ENCODE measurements at regions not wholly inside any gene's neighbourhood (a gene's known extent, or its start where the extent isn't known, plus 50 kb on each side); places are given as distances from the start of the nearest gene placed in this dataset.
A peak's percentile ranks its signal among the peaks of the same experiment; 100 is the strongest.

DNA sequence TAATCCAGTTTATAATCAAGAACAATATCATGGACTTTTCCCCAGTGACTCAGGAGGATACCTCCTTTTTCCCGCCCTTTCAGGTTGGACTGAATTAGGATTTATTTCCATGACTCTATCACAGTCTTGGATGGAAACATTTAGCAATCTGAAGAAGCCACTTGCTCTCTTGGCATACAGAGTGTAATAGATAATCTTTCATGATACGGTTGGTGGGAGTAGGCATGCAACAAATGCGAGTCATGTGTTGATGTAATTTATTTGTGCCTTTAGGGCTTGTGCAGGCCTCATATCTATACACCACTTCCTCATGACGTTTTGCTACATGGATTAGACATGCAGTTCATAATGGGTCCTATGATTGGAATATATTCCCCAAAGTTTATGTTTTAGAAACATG, 54.2 kb upstream of the MCTP2 start:
- DNase-seq (ENCODE audit: low spot score) = no peak

DNA sequence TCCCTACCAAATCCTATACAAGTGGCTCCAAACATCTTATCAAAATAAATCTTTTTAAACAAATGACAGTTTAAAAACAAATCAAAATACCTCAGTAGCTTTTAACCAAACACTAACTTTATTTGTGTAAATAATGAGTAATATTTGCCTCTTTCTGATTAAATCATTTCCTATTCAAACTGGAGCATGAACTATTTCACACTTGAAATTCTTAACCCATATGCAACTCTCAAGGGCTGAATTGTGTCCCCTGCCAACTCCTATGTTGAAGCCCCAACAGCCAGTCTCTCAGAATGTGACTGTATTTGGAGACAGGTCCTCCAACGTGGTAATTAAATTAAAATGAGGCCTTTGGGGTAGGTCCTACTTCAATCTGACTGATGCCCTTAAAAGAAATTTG, 55.9 kb upstream of the MCTP2 start:
- DNase-seq (ENCODE audit: low spot score) = no peak

DNA sequence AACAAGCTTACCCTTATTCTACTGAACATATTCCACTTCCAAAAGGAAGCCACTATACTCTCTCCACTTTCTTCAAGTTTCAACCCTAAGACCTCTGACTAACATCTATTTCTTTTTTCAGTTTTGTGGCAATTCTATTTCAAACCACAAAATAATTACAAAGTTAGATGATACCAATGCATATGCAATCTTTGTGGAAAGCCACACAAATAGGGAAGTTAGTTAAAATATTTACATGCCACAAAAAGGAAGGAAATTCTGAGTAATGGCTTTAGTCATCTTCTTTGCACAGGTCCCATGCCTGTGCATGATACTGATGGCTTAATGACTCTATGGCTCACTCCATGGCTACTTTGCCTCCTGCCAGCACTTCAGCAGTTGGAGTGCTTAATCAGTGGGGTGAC, 57.0 kb upstream of the MCTP2 start:
- peak; percentile 51 for DNase-seq (ENCODE audit: low spot score)

DNA sequence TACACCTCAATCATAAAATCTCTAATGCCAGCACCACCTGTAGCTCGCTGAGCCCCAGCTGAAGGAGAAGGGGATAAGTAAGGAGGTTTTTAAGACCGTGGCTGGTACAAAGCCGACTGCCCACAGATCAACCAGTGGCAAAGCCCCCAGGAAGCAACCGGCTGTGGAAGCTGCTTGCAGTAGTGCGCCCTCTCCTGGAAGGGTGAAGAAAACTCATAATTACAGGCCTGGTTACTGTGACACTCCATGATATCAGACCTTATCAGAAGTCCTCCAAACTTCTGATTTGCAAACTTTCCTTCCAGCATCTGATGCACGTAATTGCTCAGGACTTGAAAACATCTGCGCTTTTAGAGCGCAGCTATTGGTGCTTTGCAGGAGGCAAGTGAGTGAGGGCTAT, 63.1 kb upstream of the MCTP2 start:
- DNase-seq (ENCODE audit: low spot score) = no peak

DNA sequence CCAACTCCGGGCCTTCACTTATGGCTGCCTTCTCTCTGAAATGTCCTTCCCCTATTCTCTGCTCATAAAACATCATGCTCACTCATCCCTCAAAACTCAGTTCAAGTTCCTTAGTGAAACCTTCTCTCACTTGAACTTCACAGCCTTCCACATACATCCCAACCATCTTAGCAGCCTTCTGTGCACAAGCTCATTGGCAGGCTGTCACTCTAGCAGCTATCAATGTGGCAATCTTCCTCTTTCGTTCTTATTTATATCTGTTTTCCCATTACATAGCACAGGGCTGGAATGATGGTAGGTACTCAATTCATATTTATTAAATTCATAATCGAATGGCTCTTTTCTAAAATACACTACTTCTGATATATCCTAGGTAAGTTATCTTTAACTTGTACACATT, 66.4 kb upstream of the MCTP2 start:
- DNase-seq (ENCODE audit: low spot score) = no peak

DNA sequence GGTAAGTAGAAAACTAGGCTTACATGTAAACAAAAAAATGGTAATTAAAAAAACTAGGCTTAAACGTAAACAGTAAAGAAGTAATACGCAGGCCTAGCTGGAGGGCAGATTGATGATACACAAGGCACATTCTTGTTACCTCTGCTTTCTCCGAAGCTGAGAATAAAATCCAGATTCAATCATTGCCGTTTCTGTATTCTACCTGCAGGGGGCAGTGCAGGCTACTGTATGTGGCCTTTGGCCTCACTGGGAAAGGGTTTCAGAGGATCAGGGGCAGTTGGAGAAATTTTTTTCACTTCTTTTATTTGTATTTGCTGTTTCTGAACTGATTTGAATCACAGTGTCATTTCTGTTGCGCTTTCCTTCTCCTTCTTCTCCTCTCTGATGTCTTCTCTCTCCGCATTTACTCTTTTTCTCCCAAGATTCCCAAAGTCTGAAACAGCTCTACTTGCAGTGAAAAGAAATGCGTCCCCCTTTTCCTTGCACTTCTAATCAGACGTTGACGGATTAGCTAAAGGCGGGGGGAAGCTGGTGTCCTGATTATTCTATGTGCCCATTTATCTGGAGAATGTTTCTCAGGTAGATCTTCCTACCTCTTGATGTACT, 67.1 kb upstream of the MCTP2 start:
- DNase-seq (ENCODE audit: low spot score) = peak; percentile 56

DNA sequence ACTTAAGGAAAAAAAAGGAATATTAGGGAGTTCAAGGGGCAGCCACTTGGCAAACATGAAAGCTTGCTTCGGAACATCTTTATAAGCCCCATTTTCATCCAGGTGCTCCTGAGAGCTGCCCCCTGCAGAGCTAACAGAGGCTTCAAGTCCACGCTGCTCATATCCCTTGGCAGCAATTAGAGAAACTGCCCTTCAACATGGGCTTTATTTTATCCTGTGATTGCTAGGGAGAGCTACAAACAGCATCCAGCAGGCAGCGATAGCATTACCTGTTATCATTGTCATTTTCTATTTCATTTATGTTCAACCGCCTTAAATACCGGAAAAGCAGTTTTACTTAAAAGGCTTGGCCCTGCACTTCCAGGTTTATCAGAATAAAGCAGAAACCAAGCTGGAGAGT, 68.4 kb upstream of the MCTP2 start:
- no peak for DNase-seq (ENCODE audit: low spot score)

DNA sequence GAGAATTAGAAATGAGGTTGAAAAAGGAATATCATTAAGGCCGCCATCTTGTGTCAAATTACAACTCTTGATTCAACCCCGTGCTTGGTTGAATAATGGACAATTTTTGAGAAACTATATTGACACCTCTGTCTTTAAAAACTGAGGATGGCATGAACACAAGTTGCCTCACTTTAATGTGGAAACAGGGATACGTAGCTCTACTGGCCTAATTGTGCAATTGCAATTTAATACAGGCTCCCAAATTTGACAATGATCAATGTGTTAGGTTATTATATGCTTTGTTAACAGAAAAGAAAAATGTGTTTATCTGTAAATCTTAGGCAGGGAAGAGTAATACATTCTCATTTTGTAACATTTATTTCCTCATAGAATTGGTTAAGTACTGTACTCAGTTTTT, 77.1 kb upstream of the MCTP2 start:
- no peak for DNase-seq (ENCODE audit: low spot score)

DNA sequence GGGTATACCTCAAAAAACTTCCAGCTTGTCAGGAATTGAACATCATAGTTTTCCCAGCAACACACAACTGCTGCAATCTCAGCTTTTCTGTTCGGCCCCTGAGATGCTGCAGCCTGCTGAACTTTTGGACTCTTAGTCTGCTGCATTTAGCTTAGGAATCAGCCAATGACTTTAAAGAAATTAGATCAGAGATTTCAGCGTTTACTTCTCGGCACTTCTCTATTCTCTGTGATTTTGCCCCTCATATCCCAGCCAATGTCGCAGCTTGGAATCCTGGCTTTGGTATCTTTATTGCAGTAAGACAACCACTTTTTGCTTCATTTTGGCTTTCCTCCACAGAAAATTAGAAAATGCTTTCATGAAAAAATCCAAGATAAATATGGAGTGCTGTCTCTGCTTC, 86.3 kb upstream of the MCTP2 start:
- no peak for DNase-seq (ENCODE audit: low spot score)

DNA sequence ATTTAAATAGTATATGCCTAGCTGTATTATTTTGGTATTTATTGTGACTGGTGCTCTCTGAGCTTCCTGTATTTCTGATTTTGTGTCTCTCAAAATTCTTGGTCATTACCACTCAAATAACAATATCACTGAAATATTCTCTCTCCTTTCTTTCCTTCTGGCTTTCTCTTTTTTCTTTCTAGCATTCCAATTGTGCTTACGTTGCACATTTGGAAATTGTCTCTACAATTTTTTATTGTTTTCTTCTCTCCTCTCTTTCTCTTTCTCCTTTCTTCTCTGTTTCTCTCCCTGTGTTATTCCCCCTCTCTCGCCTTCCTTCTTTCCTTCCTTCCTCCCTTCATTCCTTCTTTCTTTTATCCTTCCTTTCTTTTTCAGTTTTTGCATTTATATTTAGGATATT, 89.6 kb upstream of the MCTP2 start:
- no peak for DNase-seq (ENCODE audit: low spot score)

DNA sequence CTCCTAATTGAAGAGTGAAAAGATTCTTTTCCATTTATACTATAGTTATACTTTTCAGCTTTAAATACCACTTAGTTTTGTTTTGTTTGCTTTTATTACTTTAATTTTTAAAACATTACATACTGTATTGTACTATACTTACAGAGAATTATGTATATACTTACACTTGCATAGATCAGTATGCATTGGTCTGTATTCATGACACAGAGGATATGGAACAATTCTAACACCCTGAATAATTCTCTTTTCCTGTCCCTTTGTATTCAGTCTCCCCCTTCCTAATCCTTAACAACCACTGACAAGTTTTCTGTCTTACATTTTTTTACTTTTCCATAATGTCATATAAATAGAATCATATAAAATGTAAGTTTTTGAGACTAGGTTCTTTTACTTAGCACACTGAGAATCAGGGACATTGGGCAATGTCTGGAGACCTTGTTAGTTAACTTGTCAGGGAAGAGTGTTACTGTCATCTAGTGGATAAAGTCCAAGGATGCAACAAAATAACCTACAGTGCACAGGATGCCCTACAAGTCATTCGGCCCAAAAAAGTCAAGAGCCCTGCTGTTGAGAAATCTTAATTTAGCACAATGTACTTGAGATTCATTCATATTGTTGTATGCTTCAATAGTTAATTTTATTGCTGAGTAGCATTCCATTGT, 95.7 kb upstream of the MCTP2 start:
- DNase-seq (ENCODE audit: low spot score) = no peak

DNA sequence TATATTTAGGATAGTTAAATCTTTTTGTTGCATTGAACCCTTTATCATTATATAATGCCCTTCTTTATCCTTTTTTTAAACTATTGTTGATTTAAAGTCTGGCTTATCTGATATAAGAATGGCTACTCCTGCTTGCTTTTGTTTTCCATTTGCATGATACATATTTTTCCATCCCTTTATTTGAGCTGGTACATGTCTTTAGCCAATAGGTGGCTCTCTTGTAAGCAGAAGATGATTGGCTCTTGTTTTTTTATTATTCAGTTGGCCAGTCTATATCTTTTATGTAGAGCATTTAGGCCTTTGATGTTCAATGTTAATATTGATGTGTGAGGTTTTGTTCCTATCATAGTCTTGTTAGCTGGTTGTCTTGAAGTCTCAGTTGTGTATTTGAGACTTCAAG, 99.5 kb upstream of the MCTP2 start:
- no peak for DNase-seq (ENCODE audit: low spot score)

DNA sequence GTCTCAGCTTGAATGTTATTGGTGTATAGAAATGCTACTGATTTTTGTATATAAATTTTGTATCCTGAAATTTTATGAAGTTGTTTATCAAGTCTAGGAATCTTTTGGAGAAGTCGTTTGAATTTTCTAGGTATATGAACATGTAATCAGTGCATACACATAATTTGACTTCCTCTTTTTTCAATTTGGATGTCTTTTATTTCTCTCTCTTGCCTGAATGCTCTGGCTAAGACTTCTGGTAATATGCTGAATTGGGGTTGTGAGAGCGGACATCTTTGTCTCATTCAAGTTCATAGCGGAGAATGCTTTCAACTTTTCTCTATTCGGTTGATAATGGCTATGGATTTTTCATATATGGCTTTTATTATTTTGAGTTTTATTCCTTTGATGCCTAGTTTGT, 100.9 kb upstream of the MCTP2 start:
- DNase-seq (ENCODE audit: low spot score) = no peak

DNA sequence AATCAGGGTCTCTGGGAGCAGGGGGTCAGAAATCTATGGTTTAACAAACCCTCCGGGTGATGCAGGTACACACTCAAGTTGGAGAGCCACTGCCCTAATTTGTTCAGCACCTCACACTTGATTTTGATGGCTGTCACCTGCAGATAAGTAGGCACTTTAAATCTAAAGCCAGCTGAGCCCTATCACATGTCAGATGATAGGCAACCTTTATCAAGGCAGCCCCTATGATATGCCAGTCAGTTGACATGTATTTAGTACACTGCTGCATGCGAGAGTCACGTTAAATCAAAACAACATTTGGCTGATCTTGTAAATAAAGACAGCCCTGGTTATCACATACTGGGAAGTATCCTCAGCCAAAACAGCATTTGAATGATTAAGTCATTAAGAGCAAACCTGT, 104.4 kb upstream of the MCTP2 start:
- no peak for DNase-seq (ENCODE audit: low spot score)

DNA sequence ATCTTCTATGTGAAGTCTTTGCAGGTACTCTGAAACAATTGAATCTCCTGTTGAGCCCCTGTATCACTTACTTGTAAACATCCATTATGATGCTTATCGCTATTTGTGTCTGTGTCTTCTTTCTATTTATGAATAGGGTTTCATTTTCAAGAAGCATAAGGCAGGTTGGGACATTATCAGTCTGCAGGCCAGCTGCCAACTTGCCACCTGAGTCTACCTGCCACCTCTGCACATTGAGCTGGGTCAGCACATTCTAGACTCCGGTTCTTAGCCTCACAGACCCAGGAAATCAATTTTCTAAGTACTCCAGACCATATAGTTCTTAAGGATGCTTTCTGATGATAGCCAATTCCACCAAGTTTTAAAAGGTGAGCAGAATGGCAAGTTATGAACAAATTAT, 105.7 kb upstream of the MCTP2 start:
- no peak for DNase-seq (ENCODE audit: low spot score)

DNA sequence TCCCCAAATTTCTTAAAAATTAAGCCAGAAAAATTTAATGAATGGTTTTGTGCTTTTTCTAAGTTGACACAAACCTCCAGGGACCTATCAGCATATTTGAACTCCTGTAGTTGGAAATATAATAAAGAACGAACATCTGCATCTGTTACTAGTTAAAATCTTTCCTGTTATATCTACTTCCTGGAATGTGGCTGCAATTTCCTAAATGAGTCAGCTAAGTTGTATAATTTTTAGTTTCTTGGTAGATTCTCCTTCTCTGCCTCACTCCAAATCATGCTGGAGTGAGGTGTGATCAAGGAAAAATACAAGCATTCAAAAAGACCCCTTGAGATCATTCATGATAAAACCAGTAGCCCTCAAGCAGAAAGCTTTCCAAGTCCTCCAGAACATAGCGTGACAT, 106.2 kb upstream of the MCTP2 start:
- peak; percentile 64 for DNase-seq (ENCODE audit: low spot score)

DNA sequence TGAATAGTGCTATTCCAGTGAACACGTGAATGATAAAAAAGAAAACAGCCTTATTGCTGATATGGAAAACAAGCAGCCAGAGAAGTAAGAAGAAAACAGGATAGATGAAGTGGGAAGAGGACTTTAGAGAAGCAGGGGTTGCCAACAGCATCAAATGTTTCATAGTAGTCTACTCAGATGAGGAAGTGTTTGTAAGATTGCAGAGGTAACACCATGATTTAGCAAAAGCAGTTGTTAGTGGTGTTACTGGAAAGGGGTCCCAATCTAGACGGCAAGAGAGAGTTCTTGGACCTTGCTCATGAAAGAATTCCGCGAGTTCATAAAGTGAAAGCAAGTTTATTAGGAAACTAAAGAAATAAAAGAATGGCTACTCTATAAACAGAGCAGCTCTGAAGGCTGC, 108.8 kb upstream of the MCTP2 start:
- no peak for DNase-seq (ENCODE audit: low spot score)

DNA sequence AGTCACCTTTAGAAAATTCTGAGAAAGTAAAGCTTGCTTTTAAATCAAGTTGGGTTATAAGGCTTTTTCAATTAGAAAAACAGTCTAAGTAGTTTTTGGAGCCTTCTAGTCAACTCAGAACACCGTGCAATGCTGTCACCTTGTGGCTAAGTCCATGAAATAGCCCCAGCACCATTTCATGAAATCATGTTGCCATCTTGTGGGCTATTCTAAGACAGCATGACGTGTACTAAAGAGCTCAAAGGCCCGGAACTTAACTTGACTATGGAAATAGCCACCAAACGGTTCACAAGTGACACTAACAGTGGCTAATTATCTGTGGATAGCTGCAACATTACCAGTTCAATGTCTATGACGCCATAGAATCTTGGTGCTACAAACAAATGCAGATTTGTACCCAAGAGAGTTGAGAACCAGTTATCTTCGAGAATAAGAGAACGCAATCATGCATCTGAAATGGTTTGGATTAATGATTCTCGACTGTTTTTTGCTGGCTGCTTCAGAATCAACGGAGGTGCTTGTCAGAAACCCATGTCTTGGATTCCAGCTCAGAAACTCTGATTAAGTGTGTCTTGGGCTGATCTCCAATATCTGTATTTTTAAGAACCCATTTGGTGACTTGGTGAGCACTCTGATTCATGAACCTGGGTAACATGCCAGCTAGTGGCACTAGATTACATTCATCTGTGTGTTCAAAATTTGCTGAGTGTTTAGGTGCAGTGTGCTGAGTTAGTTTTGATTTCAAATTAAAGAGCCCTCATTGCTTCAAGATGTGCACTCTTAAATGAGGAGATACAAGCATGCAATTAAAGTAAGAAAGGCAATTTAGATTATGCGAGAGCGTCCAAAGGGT, 111.2 kb upstream of the MCTP2 start:
- DNase-seq (ENCODE audit: low spot score) = peak; percentile 81

DNA sequence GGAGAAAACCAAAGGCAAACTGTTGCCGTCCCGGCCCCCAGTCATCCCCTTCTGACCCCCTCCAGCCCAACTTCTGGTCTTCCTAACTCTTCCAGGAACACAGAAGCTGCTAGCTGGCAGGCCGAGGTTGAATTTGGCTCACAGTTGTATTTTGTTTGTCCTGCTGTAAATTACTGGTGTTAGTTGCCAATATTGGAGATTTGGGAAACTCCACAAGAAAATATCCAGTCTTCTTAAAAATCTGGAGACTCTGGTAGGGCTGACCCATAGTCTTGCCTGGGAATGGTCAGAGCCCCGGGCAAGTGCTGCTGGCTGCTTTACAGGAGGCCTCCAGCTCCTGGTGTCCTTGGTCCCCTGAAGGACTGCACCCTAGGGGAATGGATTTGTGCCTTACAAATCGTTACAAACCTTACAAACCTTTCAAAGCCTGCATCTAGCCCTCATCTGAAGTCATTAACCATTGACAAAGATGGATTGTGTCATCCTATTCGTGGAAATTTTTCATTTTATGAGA, 112.0 kb upstream of the MCTP2 start:
- DNase-seq (ENCODE audit: low spot score) = no peak

DNA sequence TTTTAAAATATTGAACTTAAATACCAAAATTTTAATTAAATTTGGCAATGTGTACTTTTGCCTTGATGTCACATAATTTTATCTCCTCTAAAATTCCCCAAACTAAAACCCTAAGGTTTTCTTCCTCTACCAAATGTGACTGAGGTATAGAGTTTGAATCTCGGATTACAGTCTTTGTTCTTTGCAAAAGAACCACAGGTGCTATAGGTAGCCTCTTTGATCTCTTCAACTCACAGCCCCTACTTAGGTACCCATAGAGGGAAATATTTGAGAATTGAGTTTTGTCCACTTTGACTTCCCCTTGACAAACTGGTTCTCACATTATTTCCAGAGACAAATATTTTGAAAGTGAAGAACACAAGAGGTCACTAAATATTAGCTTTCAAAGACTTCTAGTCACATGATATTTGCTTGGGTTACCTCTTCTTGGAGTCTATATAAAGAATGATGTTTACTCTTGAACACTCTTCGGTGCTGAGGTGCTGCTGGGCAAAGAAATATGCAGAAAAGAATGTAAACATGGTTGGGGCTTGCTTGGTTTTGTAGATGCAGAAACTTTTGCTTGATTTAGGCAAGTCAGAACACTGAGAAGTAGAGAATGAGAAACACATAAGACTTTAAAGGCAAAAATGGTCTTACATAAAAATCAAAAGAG, 120.8 kb upstream of the MCTP2 start:
- no peak for DNase-seq (ENCODE audit: low spot score)

DNA sequence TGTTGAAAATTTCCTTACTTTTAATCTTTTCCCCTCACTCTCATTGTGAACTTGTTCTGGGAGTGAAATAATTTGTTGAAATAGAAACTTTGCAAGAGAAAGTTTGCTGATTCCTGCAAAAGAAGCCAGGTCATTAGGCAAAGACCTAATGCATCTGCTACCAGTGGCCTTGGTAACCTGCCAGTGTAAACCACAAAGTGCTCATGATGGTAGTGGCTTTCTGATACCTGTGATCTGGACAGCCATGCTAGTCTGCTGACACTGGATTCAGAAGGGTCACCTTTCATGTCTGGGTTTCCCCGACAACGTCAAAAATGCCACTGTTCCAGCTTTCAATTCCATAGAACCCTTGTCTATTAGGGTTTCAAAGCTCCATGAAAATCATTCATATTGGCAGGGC, 123.7 kb upstream of the MCTP2 start:
- no peak for DNase-seq (ENCODE audit: low spot score)

DNA sequence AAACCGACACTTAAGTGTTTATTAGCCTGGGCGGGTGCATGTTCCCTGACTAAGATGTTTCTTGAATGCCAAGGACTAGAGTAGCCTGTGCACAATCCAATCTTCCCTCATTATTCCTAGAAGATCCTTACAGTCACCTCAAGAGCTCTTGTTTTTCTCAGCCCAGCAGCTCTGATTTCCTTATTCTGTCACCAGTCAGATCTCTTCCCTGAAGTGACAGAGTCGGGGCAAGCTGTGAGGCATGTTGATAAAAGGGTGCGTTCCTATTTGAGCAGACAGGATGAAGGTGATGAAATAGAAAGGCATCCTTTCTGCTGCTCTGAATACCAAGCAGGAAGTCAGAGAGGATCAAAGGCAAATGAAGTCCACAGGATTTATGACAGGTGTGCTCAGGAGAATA, 125.6 kb upstream of the MCTP2 start:
- DNase-seq (ENCODE audit: low spot score) = no peak

DNA sequence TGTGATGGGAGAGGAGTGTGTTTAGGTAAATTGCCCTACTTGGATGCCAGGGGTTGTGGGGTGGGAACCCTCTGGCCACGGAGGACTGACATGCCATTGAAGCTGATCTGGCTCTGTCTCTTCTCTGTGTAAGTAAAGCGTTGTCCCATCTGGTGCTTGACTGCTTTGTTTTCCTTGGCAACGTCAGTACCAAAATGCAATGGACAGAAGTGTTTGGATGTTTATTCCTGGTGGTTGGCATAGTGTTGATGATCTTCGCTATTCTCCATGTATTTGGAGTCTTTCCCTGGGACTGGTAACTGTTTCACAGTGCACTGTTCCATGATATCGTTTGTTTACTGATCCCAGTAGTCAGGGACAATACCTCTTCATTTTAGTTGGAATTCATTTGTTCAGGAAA, 130.5 kb upstream of the MCTP2 start:
- DNase-seq (ENCODE audit: low spot score) = no peak
